DOHH2 (cell line): ENCODE measurements at regions not wholly inside any gene's neighbourhood (a gene's known extent, or its start where the extent isn't known, plus 50 kb on each side); places are given as distances from the start of the nearest gene placed in this dataset.
"Not testable (repeated sequence)": the region's sequence is repeated elsewhere in the genome, so short reads cannot be mapped to it uniquely, and the experiment has no call there.

Source experiments
- H3F3A ChIP-seq: fragments of 200-600 bp; sonication (generic), shearing (Covaris generic); 2 replicates; pipeline ENCODE4 v1.6.0; 2016; ENCODE audit warnings: antibody characterized with exemption, mild to moderate bottlenecking; ENCODE audit not compliant: control insufficient read depth, insufficient read depth
- H3K27ac ChIP-seq: fragments of 200-600 bp; sonication (generic); 2 replicates; pipeline ENCODE4 v1.5.1; 2014; ENCODE audit warnings: low read depth, mild to moderate bottlenecking, low read length, moderate library complexity
- H3K27me3 ChIP-seq: fragments of 200-600 bp; sonication (generic); 2 replicates; pipeline ENCODE4 v1.6.1; 2014; ENCODE audit warnings: mild to moderate bottlenecking, low read length, mixed read lengths; ENCODE audit not compliant: control insufficient read depth
- H3K36me3 ChIP-seq: fragments of 200-600 bp; sonication (generic); 2 replicates; pipeline ENCODE4 v1.6.1; 2014; ENCODE audit warnings: mild to moderate bottlenecking, low read length, moderate library complexity, mixed read lengths; ENCODE audit not compliant: control insufficient read depth
- H3K4me1 ChIP-seq: fragments of 200-600 bp; sonication (generic); 2 replicates; pipeline ENCODE4 v1.6.1; 2014; ENCODE audit warnings: mild to moderate bottlenecking, low read length, mixed read lengths; ENCODE audit not compliant: control insufficient read depth
- H3K4me2 ChIP-seq: fragments of 200-600 bp; sonication (generic); 2 replicates; pipeline ENCODE4 v1.6.0; 2014; ENCODE audit warnings: mild to moderate bottlenecking, low read length, moderate library complexity
- H3K4me3 ChIP-seq: fragments of 200-600 bp; sonication (generic); 2 replicates; pipeline ENCODE4 v1.5.1; 2014; ENCODE audit warnings: mild to moderate bottlenecking, low read length, mixed read lengths
- H3K79me2 ChIP-seq: fragments of 200-600 bp; sonication (generic); 2 replicates; pipeline ENCODE4 v1.6.1; 2014; ENCODE audit warnings: mild to moderate bottlenecking, low read length, mixed read lengths; ENCODE audit not compliant: control insufficient read depth
- H3K9me2 ChIP-seq: fragments of 200-600 bp; sonication (generic); replicated peaks from 2 replicates; pipeline ENCODE4 v1.6.1; 2014; ENCODE audit warnings: mild to moderate bottlenecking, low read length, mixed read lengths; ENCODE audit not compliant: control insufficient read depth
- H3K9me3 ChIP-seq: fragments of 200-600 bp; sonication (generic); 2 replicates; pipeline ENCODE4 v1.6.1; 2014; ENCODE audit warnings: antibody characterized with exemption, low read length, mixed read lengths; ENCODE audit not compliant: control insufficient read depth, insufficient read depth
- H4K20me1 ChIP-seq: fragments of 200-600 bp; sonication (generic); 2 replicates; pipeline ENCODE4 v1.6.0; 2014; ENCODE audit warnings: low read depth, mild to moderate bottlenecking, antibody characterized with exemption, low read length, moderate library complexity; ENCODE audit not compliant: control insufficient read depth, insufficient read depth

GRCh38 chrY:18720395-18720794, 53.1 kb downstream of the HSFY2 start:
- H3F3A ChIP-seq, H3K9me2 ChIP-seq, H3K4me3 ChIP-seq, H3K36me3 ChIP-seq, H3K9me3 ChIP-seq, H3K4me2 ChIP-seq, H4K20me1 ChIP-seq, H3K4me1 ChIP-seq, H3K79me2 ChIP-seq, H3K27ac ChIP-seq, H3K27me3 ChIP-seq: not testable (repeated sequence)
